Kidney glomerular epithelial cell (primary cell): ENCODE measurements at regions not wholly inside any gene's neighbourhood (a gene's known extent, or its start where the extent isn't known, plus 50 kb on each side); places are given as distances from the start of the nearest gene placed in this dataset.

ENCODE experiments used
- DNase-seq: peaks from one replicate; lab custom pipeline; 2025; lab: John Stamatoyannopoulos, UW

- DNase-seq = no peak
Observed at GRCh38 chr20:40770564-40771307, 81.7 kb upstream of the MAFB start.

GRCh38 chr20:40771308-40771610 is 82.2 kb upstream of the MAFB start:
- DNase-seq = no peak

DNA sequence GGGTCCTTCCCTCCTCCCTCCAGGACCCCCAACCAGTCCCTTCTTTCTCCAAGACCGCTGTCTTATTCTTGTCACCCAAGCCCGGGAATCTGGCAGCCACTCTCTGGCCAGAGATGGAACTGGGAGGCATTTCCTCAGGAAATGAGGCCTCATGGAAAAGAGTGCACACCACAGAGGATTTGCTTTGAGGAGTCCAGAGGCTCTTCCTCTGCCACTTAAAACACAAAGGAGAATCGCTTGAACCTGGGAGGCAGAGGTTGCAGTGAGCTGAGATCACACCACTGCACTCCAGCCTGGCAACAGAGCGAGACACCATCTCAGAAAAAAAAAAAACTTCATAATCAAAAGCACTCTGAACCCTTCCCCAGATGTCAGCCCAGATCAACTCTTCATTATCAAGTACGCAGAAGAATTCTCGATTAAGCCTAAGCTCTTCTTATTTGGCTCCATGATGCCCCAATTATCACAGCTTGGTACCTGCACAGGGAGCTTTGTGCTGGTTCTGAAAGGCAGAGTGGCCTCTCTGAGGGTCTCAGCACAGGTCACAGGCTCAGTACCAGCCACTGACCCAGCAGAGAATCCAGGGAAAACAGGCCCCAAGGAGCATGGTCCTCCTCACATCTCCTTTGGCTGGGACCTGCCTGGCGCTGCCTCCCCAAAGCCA is 82.9 kb upstream of the MAFB start:
- no peak for DNase-seq

- no peak for DNase-seq
Observed at GRCh38 chr20:40773376-40773775, 84.3 kb upstream of the MAFB start.

DNA sequence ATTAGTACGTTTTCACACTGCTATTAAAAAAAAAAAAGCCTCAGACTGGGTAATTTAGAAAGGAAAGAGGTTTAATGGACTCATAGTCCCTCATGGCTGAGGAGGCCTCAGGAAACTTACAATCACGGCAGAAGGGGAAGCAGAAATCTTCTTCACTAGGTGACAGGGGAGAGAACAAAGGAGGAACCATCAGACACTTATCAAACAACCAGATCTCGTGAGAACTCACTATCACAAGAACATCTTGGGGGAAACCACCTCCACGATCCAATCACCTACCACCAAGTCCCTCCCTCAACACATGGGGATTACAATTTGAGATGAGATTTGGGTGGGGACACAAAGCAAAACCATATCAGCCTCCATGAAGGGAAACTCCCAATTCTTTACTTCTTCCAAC is 85.2 kb upstream of the MAFB start:
- no peak for DNase-seq

DNA sequence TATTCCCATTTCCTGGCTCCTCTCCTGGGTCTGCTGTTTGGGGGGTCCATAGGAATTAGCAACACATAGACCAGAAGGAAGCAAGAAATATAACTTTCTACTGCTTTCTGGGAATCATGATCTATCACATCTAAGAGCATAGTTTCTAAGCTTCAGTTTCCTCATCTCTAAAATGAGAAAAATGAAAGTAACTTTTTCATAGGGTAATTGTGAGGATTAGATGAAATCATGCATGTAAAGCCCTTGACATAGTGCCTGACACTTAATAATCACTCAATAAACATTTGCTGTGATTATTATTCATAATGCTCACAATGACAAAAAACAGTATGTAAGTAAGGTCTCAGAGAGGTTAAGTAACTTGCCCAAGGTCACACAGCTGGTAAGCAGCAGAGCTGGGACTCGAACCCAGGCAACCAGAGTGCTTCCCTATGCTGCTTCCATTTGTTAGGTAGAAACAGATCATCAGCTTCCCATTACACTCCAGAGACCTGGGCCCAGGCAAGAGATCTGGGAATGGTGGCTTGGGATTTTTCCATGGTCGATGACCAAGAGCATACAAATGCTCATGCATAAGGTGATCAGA is 86.6 kb upstream of the MAFB start:
- no peak for DNase-seq

DNA sequence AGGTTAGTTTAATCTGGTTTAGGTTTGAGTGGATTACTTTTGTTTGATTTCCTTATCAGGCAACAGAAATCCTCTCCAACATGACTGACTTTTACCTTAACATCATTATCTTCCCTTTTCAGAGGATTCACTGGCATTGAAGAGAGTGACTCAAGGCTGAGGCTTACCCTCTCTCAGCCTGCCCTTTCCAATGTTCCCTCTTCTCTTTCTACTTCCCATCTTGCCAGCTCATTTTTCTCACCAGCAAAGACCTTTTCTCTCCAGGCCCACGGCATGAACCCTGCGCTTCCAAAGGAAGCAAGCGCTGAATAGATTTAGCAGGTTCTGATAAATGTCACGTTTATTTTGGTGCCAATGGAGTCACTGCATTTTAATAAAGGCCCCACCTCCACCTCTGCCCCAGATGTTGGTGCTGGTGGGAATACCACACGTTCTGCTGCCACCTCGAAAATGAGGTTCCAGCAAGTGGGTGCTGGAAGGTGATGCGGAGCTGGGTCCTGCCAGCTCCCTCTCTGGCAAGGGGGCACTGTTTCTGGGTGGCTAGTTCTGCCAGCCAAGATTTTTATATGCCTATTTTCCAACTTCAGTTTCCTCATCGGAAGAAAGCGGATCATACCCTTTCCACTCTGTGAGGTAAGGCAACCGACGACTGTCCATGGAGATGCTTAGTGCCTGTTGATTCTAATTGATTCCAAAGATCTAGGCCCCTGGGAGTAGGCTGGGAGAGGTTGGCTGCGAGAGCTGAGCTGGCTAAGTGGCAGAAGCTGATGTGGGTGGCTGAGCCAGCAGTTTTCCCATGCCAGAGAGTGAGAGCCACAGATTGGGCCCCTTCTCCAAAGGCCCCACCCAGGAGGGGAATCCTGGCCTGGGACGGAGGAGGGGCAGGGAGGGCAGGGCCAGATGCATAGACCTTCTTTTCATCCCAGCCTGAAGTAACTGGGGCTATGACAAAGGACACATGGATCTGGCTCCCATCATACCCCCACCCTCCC is 87.7 kb upstream of the MAFB start:
- no peak for DNase-seq

GRCh38 chr20:40777653-40778052 is 88.6 kb upstream of the MAFB start:
- DNase-seq = no peak

DNA sequence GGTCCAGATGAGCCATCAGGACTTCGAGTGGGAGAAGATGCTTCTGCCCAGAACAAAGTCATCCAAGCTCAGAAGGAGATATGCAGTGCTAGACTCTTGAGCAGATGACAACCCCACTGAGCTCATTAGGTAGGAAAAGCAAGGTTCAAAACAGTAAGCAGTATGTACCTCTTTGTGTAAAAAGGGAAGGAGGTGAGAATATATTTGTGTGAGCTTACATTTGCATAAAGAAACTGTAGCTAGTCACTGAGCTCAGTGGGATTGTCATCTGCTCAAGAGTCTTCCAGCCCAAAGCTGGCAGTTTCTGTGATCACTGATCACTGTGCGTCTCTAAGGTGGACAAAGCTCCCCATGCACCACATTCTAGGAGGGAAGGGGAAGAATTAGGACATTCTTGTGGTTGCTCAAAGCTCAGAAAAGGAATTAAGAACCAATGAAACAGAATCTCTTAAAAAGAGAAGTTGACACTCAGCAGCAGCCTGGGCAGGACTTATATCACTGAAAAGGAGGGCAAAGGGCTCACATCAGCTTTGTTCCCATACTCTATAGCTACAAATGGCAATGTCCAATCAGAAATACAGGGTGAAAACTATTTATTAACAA is 90.0 kb upstream of the MAFB start:
- no peak for DNase-seq

- no peak for DNase-seq
Observed at GRCh38 chr20:40781327-40782042, 92.4 kb upstream of the MAFB start.

DNA sequence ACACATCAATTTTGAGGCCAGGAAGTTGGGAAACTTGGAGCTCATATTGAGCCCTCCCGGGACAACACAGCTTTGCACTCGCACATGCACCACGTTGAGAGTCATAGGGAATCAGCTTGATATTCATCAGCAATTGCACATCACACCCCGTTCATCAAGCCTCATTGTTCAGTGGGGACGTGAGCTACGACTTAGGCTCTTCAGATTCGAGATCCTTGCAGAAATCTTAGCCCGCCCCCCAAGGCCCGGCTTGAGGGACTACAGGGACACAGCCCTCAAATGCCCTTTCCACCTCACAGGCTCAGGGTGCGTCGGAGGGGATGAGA is 93.0 kb upstream of the MAFB start:
- no peak for DNase-seq

GRCh38 chr20:40785346-40785745 is 96.3 kb upstream of the MAFB start:
- DNase-seq = no peak

- no peak for DNase-seq
Observed at GRCh38 chr20:40786336-40786735, 97.3 kb upstream of the MAFB start.

- DNase-seq = no peak
Observed at GRCh38 chr20:40787941-40788340, 98.9 kb upstream of the MAFB start.

DNA sequence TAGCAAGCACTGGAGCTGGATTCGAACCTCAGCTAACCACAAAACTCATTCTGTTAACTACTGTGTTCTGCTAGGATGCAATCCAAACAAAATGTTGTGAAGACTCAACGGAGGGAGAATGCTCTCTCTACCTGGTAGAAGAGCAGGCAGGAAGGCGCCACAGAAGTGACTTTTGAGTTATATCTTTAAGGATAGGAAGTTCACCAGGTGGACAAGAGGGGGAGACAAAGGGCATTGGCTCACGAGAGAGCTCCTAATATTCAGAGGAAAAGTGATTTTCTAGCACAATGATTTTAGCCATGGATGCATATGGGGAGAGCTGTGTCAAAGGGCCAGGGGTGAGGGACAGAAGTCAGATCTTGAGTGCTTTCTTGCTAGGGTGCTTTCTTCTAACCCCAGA is 108.4 kb upstream of the MAFB start:
- DNase-seq = no peak

DNA sequence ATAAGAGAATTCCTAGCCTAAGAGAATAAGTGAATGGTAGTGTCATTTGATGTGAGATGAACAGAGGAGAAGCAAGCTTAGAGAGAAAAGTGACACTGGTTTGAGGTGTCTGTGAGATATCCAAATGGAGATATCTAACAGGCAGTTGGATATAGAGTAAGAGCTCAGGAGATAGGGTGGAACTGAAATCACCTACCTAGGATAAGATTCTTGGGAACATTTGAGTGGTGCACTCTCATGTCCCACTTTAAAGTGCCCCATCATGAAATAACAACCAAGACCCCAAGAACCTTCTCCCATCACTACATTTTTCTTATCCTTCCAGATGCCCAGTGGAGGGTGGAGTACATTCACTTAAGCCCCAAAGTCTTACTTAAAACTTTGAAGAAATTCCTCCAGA is 109.0 kb upstream of the MAFB start:
- no peak for DNase-seq

GRCh38 chr20:40802886-40803285 is 113.8 kb upstream of the MAFB start:
- no peak for DNase-seq

GRCh38 chr20:40803381-40803780 is 114.3 kb upstream of the MAFB start:
- no peak for DNase-seq

GRCh38 chr20:40805592-40805991 is 116.6 kb upstream of the MAFB start:
- DNase-seq = no peak

DNA sequence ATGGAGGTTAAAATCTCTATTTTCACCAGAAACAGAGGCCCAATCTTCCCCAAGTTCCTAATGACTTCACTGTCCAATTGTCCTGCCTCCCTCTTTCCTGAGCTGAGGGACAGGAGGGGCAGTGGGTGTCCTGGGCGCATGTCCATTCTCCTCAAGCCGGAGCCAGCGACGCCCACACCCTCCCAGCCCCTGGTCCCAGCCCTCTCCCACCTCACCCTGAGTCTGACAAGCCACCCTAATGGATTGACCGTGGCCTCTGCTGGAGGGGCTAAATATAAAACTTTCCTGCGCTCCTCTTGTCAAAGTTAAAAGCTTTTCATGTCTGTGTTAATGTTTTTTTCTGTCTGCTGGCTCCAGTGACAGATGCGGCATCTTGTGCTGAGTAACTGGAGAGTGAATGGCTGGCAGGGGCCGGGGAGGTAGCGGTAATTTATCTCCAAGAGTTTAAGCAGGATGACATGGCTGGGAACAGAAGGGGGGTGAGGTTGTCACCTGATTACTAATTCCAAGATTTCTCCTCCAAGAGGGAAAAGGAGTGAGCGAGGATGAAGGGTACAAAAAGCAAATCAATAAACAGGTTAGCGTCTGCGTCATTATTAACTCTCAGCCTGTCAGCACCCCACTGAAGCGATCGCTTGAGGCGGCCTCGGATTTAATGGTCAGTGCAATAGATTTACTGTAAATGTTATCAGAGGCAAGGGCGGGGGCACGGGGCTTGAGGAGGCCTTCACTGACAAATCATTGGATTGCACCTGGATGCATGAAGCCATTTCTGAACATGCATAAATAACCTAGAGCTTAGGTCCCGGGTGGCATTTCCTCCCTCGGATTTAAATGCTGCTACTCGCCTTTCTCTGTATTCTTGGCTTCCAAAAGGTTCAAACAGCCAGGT is 118.1 kb upstream of the MAFB start:
- DNase-seq = no peak

DNA sequence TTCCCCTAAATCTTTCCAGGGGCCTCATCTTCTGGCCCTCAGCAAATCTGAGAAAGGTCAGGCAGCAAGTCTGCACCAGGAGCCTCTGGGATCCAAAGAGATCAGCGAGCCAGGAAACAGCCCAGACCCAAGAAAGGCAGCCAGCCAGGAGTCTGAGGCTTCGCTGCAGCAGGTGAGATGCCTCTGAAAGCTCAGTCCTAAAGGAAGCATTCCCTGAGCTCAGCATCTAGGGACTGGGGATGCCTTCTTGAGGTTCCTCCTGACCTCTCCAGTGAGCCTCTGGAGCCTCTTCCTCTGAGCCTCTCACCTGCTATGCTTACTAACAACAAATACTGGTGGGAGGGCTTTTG is 118.8 kb upstream of the MAFB start:
- DNase-seq = no peak
